SK-N-SH treated with all-trans-retinoic acid at 6 μM for 48 hours (cell line): ENCODE measurements at regions not wholly inside any gene's neighbourhood (a gene's known extent, or its start where the extent isn't known, plus 50 kb on each side); places are given as distances from the start of the nearest gene placed in this dataset.

Experiments
- ATAC-seq: fragments of 200-7000 bp; cut with Tn5 transposase; 3 replicates; pipeline ENCODE4 v1.9.1; 2020; ENCODE audit warnings: mild to moderate bottlenecking, moderate library complexity
- CREB5 ChIP-seq: fragments of 250-450 bp; sonication (Bioruptor Pico); IDR thresholded peaks from 2 replicates; pipeline ENCODE4 v1.5.1; 2020; ENCODE audit warnings: low read depth, mild to moderate bottlenecking, moderate library complexity
- CSDC2 ChIP-seq: fragments of 250-450 bp; sonication (Bioruptor Pico); IDR thresholded peaks from 2 replicates; pipeline ENCODE4 v1.5.0; 2020; ENCODE audit warnings: mild to moderate bottlenecking, moderate library complexity
- CSRNP3 ChIP-seq: fragments of 250-450 bp; sonication (Bioruptor Pico); IDR thresholded peaks from 2 replicates; pipeline ENCODE4 v1.5.1; 2021; ENCODE audit warnings: mild to moderate bottlenecking, moderate library complexity
- ESRRG ChIP-seq: fragments of 250-450 bp; sonication (Bioruptor Pico); IDR thresholded peaks from 2 replicates; pipeline ENCODE4 v1.6.1; 2021; ENCODE audit warnings: mild to moderate bottlenecking
- GLIS3 ChIP-seq: fragments of 250-450 bp; sonication (Bioruptor Pico); IDR thresholded peaks from 2 replicates; pipeline ENCODE4 v1.5.0; 2020; ENCODE audit warnings: mild to moderate bottlenecking, moderate library complexity
- ISL1 ChIP-seq: fragments of 250-450 bp; sonication (Bioruptor Pico); IDR thresholded peaks from 2 replicates; pipeline ENCODE4 v2.1.2; 2022; ENCODE audit warnings: mild to moderate bottlenecking, moderate library complexity
- OSR1 ChIP-seq: fragments of 250-450 bp; sonication (Bioruptor Pico); IDR thresholded peaks from 2 replicates; pipeline ENCODE4 v1.8.0; 2022; ENCODE audit warnings: moderate library complexity, mild to moderate bottlenecking, inconsistent platforms
- POU6F1 ChIP-seq: fragments of 250-450 bp; sonication (Bioruptor Pico); IDR thresholded peaks from 2 replicates; pipeline ENCODE4 v1.8.0; 2021; ENCODE audit warnings: low read depth, mild to moderate bottlenecking, moderate library complexity, borderline replicate concordance
- PPARA ChIP-seq: fragments of 250-450 bp; sonication (Bioruptor Pico); IDR thresholded peaks from 2 replicates; pipeline ENCODE4 v1.5.0; 2020; ENCODE audit warnings: mild to moderate bottlenecking, borderline replicate concordance
- RARB ChIP-seq: fragments of 250-450 bp; sonication (Bioruptor Pico); IDR thresholded peaks from 2 replicates; pipeline ENCODE4 v1.8.0; 2021; ENCODE audit warnings: mild to moderate bottlenecking, moderate library complexity
- SNAI2 ChIP-seq: fragments of 250-450 bp; sonication (Bioruptor Pico); IDR thresholded peaks from 2 replicates; pipeline ENCODE4 v1.5.0; 2020; ENCODE audit warnings: mild to moderate bottlenecking, moderate library complexity
- TCF4 ChIP-seq: fragments of 250-450 bp; sonication (Bioruptor Pico); IDR thresholded peaks from 2 replicates; pipeline ENCODE4 v1.8.0; 2021; ENCODE audit warnings: mild to moderate bottlenecking, moderate library complexity, borderline replicate concordance
- TSHZ2 ChIP-seq: fragments of 250-450 bp; sonication (Bioruptor Pico); IDR thresholded peaks from 2 replicates; pipeline ENCODE4 v1.5.0; 2020; ENCODE audit warnings: mild to moderate bottlenecking, moderate library complexity
- ZFP3 ChIP-seq: fragments of 250-450 bp; sonication (Bioruptor Pico); IDR thresholded peaks from 2 replicates; pipeline ENCODE4 v1.5.0; 2020; ENCODE audit warnings: mild to moderate bottlenecking, moderate library complexity
- ZNF565 ChIP-seq: fragments of 450-650 bp; formaldehyde crosslinking; conservative IDR thresholded peaks from 2 replicates; pipeline ENCODE4 v1.5.0; 2020; ENCODE audit warnings: low read depth, mild to moderate bottlenecking, moderate library complexity
- ZNF70 ChIP-seq: fragments of 450-650 bp; formaldehyde crosslinking; IDR thresholded peaks from 2 replicates; pipeline ENCODE4 v1.5.0; 2020; ENCODE audit warnings: mild to moderate bottlenecking, moderate library complexity
- ZNF8 ChIP-seq: fragments of 450-650 bp; formaldehyde crosslinking; IDR thresholded peaks from 2 replicates; pipeline ENCODE4 v1.5.0; 2020; ENCODE audit warnings: mild to moderate bottlenecking, moderate library complexity

GRCh38 chr16:54585094-54585997, 298.8 kb upstream of the IRX3 start (continued):
- no peak for TF ChIP-seq POU6F1 (CRISPR knock-in tag)
- no peak for TF ChIP-seq ZNF70
- TF ChIP-seq OSR1 (CRISPR knock-in tag) = no peak
- TF ChIP-seq TCF4 (CRISPR knock-in tag) = no peak
- no peak for TF ChIP-seq GLIS3
- TF ChIP-seq ZNF8 = no peak

GRCh38 chr16:54584121-54584520, 297.5 kb upstream of the IRX3 start:
- no peak for ATAC-seq

More at GRCh38 chr16:54584121-54584520, 297.5 kb upstream of the IRX3 start:
- no peak for TF ChIP-seq CSRNP3 (CRISPR knock-in tag)
- TF ChIP-seq CREB5 (CRISPR knock-in tag) = no peak
- TF ChIP-seq TCF4 (CRISPR knock-in tag) = no peak
- no peak for TF ChIP-seq ZFP3 (CRISPR knock-in tag)
- no peak for TF ChIP-seq RARB (CRISPR knock-in tag)
- no peak for TF ChIP-seq CSDC2 (CRISPR knock-in tag)
- no peak for TF ChIP-seq PPARA (CRISPR knock-in tag)
- no peak for TF ChIP-seq TSHZ2 (CRISPR knock-in tag)
- TF ChIP-seq ISL1 (CRISPR knock-in tag) = no peak
- TF ChIP-seq GLIS3 = no peak
- no peak for TF ChIP-seq ESRRG (CRISPR knock-in tag)
- no peak for TF ChIP-seq SNAI2
- no peak for TF ChIP-seq POU6F1 (CRISPR knock-in tag)
- TF ChIP-seq ZNF70 = no peak
- TF ChIP-seq ZNF565 (CRISPR knock-in tag) = no peak
